ENCODE measurements at regions not wholly inside any gene's neighbourhood (a gene's known extent, or its start where the extent isn't known, plus 50 kb on each side); places are given as distances from the start of the nearest gene placed in this dataset.

DNA sequence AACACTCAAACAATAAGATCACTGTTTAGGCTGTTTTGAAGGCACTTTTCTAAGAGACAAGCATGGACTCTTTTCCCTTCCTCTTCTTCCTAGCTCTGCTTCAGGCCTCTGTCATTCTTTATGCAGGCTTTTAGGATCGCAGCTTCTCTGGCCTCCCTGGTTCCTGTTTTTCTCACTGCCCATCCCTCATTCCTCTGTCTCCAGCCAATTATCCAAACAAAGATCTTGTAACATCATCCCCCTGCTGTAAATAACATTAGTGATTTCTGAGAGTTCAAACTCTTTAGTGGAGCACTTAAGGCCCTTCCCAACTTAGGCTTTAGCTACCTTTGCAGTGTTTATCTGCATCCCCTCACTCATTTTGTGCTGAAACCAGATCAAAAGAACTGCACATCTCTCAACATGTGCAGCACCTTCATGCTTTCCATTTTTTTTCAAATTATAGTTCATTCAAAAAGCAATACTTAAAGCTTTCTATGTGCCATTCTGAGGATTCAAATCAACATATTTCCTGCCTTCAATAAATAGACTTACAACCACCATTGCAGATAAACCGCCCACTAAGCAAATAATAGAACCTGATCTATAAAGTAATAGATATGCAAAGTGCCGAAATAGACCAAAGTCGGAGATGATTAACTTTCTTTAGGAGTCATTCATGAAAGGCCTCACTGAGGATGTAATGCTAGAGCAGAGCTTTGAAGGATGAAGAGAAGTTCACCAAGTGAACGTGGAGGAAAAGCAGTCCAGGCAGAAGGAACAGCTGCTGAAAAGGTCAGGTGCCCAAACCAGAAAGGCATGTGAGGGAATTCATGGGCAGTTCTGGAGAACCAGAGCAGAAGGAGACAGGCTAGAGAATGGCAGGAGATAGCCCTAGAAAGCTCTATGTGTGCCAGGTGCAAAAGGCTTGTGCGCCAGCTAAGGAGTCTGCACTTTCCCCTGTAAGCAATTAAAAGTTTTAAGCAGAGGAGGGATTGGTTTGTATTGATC lies 95.8 kb upstream of the ZNF366 start:
- TF ChIP-seq, protein P1, sequence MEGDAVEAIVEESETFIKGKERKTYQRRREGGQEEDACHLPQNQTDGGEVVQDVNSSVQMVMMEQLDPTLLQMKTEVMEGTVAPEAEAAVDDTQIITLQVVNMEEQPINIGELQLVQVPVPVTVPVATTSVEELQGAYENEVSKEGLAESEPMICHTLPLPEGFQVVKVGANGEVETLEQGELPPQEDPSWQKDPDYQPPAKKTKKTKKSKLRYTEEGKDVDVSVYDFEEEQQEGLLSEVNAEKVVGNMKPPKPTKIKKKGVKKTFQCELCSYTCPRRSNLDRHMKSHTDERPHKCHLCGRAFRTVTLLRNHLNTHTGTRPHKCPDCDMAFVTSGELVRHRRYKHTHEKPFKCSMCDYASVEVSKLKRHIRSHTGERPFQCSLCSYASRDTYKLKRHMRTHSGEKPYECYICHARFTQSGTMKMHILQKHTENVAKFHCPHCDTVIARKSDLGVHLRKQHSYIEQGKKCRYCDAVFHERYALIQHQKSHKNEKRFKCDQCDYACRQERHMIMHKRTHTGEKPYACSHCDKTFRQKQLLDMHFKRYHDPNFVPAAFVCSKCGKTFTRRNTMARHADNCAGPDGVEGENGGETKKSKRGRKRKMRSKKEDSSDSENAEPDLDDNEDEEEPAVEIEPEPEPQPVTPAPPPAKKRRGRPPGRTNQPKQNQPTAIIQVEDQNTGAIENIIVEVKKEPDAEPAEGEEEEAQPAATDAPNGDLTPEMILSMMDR (IDR thresholded peaks at IDR 0.05 in 8 of 11, conservative IDR thresholded peaks at IDR 0.05 in 3 of 11), result no peak
- no peak for TF ChIP-seq POLR2AphosphoS5 (IDR thresholded peaks at IDR 0.05)
- TF ChIP-seq POLR2A (IDR thresholded peaks at IDR 0.05), result no peak
